Hepatocyte (in vitro differentiated cells): ENCODE measurements at regions not wholly inside any gene's neighbourhood (a gene's known extent, or its start where the extent isn't known, plus 50 kb on each side); places are given as distances from the start of the nearest gene placed in this dataset.

Experiments
- EZH2 ChIP-seq: fragments of 200-600 bp; sonication (generic); IDR thresholded peaks from 2 replicates; pipeline ENCODE4 v1.6.1; 2016; ENCODE audit warnings: antibody characterized with exemption, mild to moderate bottlenecking, borderline replicate concordance
- EZH2phosphoT487 ChIP-seq: fragments of 200-600 bp; sonication (generic); IDR thresholded peaks from one replicate; pipeline ENCODE4 v1.6.1; 2018; ENCODE audit warnings: antibody characterized with exemption, mild to moderate bottlenecking, low read depth, moderate library complexity; ENCODE audit not compliant: unreplicated experiment, severe bottlenecking
- TF ChIP-seq, protein P1 (sequence below): fragments of 200-600 bp; sonication (generic); IDR thresholded peaks from 2 replicates; pipeline ENCODE4 v1.5.1; 2016; ENCODE audit warnings: antibody characterized with exemption, mild to moderate bottlenecking; ENCODE audit not compliant: poor library complexity

- TF ChIP-seq, protein P1, sequence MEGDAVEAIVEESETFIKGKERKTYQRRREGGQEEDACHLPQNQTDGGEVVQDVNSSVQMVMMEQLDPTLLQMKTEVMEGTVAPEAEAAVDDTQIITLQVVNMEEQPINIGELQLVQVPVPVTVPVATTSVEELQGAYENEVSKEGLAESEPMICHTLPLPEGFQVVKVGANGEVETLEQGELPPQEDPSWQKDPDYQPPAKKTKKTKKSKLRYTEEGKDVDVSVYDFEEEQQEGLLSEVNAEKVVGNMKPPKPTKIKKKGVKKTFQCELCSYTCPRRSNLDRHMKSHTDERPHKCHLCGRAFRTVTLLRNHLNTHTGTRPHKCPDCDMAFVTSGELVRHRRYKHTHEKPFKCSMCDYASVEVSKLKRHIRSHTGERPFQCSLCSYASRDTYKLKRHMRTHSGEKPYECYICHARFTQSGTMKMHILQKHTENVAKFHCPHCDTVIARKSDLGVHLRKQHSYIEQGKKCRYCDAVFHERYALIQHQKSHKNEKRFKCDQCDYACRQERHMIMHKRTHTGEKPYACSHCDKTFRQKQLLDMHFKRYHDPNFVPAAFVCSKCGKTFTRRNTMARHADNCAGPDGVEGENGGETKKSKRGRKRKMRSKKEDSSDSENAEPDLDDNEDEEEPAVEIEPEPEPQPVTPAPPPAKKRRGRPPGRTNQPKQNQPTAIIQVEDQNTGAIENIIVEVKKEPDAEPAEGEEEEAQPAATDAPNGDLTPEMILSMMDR, result no peak
- TF ChIP-seq EZH2 (no peak), EZH2phosphoT487 (no peak)
These were observed 411.4 kb downstream of the TSN start for GRCh38 chr2:122166820-122167219.
